ENCODE measurements at regions not wholly inside any gene's neighbourhood (a gene's known extent, or its start where the extent isn't known, plus 50 kb on each side); places are given as distances from the start of the nearest gene placed in this dataset.
"Not testable (repeated sequence)": the region's sequence is repeated elsewhere in the genome, so short reads cannot be mapped to it uniquely, and the experiment has no call there.

- FAIRE-seq: no peak
- no peak for DNase-seq (ENCODE audit: low spot score)
Observed at GRCh38 chr14:41087056-41087455, 519.6 kb upstream of the LRFN5 start.

DNA sequence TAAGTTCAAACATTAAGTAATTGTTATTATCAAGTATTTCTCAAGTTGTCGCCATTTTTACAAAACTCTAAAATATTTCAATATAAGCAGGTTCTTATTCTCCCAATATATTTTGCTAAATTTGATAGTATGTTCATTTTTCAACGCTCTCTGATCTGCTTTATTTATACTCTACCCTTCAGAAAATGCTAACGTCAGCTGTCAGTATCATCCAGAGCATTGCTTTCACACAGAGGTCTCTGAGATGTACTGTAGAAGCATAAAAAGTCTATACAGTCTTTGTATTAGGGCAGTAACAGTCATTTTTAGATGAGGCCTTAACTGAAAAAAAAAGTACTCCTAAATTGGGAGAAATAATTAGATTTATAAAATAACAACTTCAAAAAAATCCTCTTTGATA, 533.1 kb upstream of the LRFN5 start:
- no peak for FAIRE-seq
- DNase-seq (ENCODE audit: low spot score): no peak

DNA sequence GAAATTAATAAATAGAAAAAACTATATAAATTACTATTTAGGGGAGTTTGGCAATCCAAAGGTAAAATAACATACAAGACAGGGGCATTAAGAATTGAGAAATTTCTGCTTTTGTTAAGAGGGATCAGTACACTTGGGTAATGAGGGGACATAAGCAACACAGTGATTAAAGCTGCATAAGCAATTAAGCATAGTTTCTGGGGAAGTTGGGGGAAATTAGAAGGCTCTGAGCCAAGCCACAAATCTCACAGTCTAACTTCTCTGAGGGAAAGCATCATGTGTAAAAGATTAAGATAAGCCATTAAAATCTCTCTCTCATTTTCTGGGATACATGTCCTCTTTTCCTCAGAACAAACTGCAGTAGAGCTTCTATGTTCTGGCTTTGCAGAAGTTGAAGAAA, 533.9 kb upstream of the LRFN5 start:
- no peak for DNase-seq (ENCODE audit: low spot score)
- no peak for FAIRE-seq

DNA sequence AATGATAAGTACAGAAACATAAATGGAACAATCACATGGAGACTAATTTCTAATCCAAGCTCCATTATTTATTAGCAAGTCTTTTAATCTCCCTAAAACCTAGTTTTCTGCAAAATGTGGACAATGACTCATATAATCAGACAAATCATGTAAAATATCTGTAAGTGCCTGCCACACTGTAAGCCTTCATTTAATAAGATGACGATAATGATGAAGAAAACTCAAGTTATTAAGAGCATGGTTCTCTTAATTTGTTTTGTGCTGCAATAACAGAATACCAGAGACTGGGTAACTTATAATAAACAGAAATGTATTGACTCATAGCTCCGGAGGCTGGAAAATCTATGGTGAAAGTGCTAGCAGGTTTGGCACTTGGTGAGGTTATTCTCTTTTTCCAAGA, 535.3 kb upstream of the LRFN5 start:
- FAIRE-seq (no peak), DNase-seq (ENCODE audit: low spot score) (no peak)

- DNase-seq (ENCODE audit: low spot score) (peak; percentile 1), FAIRE-seq (no peak)
Observed at GRCh38 chr14:41062826-41063225, 543.9 kb upstream of the LRFN5 start.

DNA sequence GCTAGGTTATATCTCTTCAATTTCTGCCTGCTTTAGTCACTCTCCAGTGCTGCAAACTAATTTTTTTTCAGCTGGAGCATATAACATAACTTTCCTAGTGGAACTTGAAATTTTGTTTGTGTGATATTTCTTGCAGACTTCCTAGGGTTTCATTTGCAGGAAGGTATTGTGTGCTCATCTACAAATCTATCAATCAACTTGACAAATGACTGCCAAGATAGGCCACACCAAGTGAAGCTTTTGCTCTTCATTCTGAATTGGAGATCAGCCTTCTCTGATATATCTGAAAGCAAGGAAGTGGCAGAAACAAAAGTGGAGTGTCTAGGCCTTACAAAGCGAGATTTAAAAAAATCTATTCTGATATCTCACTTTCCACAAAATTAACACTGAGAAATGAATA, 551.1 kb upstream of the LRFN5 start:
- DNase-seq (ENCODE audit: low spot score) (no peak), FAIRE-seq (no peak)

GRCh38 chr14:41051801-41052200, 554.9 kb upstream of the LRFN5 start:
- DNase-seq (ENCODE audit: low spot score) (no peak), FAIRE-seq (no peak)

DNA sequence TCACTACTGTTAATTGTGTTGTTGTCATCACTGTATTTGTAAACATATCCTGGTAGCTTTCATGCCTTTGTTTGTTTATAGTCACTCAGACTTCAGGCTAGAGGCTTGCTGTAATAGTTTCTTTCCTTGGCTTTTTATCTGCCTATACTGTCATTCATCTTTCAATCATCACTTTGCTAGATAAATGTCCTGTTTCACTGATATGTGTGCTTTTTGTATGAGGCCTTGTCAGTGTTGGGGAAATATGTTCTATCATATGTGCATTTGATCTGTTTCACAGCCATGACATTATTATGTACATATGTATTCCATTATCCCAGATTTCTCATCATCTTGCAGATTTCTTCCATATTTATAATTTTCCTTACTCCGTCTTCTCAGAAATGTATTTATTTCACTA, 558.9 kb upstream of the LRFN5 start:
- DNase-seq (ENCODE audit: low spot score): no peak

GRCh38 chr14:41037388-41037787, 569.3 kb upstream of the LRFN5 start:
- FAIRE-seq: no peak
- DNase-seq (ENCODE audit: low spot score): no peak

More for the DNA sequence above, 558.9 kb upstream of the LRFN5 start:
- FAIRE-seq: no peak

- no peak for FAIRE-seq
- no peak for DNase-seq (ENCODE audit: low spot score)
Observed at GRCh38 chr14:41034969-41035368, 571.7 kb upstream of the LRFN5 start.

- FAIRE-seq: no peak
- DNase-seq (ENCODE audit: low spot score): no peak
Observed at GRCh38 chr14:41022932-41023331, 583.7 kb upstream of the LRFN5 start.

- no peak for FAIRE-seq
Observed at GRCh38 chr14:41016213-41016612, 590.5 kb upstream of the LRFN5 start.

GRCh38 chr14:41000350-41000749, 606.3 kb upstream of the LRFN5 start:
- FAIRE-seq: no peak

More at GRCh38 chr14:41016213-41016612, 590.5 kb upstream of the LRFN5 start:
- no peak for DNase-seq (ENCODE audit: low spot score)

GRCh38 chr14:40989260-40989659, 617.4 kb upstream of the LRFN5 start:
- no peak for DNase-seq (ENCODE audit: low spot score)
- no peak for FAIRE-seq

More at GRCh38 chr14:41000350-41000749, 606.3 kb upstream of the LRFN5 start:
- no peak for DNase-seq (ENCODE audit: low spot score)

- no peak for DNase-seq (ENCODE audit: low spot score)
- FAIRE-seq: no peak
Observed at GRCh38 chr14:40987481-40987880, 619.2 kb upstream of the LRFN5 start.

DNA sequence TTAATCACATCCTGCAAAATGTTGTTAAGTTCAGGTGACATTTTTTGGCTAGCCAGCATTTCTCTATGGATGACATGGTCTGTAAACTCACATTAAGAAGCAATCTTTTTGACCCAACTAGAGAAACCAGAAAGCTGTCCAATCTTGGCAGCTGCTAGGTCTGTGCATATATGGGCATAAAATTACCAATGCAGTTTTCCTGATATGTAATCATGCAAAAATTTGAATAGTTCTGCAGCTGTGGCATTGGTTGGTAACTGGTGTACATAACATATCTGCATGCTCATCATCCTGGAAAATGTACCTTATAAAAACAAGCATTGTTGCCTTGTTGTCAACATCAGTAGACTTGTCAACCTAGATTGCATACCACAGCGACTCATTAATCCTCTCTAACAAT, 620.0 kb upstream of the LRFN5 start:
- FAIRE-seq (no peak), DNase-seq (ENCODE audit: low spot score) (no peak)

DNA sequence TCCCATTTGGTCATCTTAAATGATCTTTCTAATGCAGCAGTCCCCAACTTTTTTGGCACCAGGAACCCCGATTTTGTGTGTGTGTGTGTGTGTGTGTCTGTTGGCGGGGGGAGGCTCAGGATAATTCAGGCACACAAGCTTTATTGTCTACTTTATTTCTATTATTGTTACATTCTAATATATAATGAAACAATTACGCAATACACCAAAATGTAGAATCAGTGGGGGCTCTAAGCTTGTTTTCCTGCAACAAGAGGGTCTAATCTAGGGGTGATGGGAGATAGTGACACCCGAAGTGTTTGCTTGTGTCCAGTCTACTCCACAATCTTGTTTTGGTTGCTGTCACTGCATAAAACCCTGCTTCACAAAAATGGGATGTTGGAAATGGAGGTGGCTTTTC, 621.1 kb upstream of the LRFN5 start:
- no peak for FAIRE-seq
- DNase-seq (ENCODE audit: low spot score): no peak

- FAIRE-seq: no peak
- DNase-seq (ENCODE audit: low spot score): no peak
Observed at GRCh38 chr14:40983604-40984003, 623.1 kb upstream of the LRFN5 start.

DNA sequence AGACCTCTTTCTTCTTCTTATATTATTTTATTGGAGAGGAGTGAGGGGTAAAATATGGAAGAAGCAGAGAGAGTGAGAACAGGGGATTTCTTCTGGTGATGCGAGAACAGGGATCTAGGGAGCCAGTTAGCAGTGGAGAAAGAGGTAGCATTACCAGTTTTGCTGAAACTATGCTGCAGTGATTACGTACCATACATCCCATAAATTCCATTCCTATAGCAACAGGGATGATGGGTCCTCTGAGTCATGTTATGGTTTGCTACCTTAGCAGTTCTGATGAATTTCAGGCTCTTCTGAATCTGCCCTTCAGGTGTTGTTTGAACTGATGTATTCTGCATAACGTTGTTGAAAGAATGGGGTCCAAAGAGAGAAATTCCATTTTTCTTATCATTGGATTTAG, 625.4 kb upstream of the LRFN5 start:
- DNase-seq (ENCODE audit: low spot score) (no peak), FAIRE-seq (no peak)

- not testable (repeated sequence) for FAIRE-seq; DNase-seq (ENCODE audit: low spot score)
Observed at GRCh38 chr14:40960257-40960656, 646.4 kb upstream of the LRFN5 start.

DNA sequence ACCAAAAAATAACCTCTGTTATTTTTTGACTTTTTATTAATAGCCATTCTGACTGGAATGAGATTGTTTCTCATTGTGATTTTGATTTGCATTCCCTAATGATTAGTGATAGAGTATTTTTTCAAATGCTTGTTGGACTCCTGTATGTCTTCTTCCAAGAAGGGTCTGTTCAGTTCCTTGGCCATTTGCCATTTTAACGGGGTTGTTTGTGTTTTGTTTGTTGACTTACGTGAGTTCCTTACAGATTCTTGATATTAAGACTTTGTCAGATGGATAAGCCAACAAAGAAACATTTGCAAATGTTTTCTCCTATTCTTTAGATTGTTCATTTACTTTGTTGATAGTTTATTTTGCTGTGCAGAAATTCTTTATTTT, 651.6 kb upstream of the LRFN5 start:
- peak; percentile 2 for DNase-seq (ENCODE audit: low spot score)

DNA sequence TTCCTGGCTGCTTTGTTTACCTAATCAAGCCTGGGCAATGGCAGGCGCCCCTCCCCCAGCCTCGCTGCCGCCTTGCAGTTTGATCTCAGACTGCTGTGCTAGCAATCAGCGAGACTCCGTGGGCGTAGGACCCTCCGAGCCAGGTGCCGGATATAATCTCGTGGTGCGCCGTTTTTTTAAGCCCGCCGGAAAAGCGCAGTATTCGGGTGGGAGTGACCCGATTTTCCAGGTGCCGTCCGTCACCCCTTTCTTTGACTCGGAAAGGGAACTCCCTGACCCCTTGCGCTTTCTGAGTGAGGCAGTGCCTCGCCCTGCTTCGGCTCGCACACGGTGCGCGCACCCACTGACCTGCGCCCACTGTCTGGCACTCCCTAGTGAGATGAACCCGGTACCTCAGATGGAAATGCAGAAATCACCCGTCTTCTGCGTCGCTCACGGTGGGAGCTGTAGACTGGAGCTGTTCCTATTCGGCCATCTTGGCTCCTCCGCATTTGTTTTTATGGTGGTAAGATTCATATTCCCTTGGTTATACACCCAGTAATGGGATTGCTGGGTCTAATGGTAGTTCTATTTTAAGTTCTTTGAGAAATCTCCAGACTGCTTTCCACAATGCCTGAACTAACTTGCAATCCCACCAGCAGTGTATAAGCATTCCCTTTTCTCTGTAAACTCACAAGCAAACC, 652.1 kb upstream of the LRFN5 start:
- not testable (repeated sequence) for DNase-seq (ENCODE audit: low spot score); FAIRE-seq

More for the DNA sequence above, 651.6 kb upstream of the LRFN5 start:
- no peak for FAIRE-seq

GRCh38 chr14:40944521-40944920, 662.2 kb upstream of the LRFN5 start:
- FAIRE-seq: no peak
- DNase-seq (ENCODE audit: low spot score): no peak

- FAIRE-seq: no peak
- DNase-seq (ENCODE audit: low spot score): no peak
Observed at GRCh38 chr14:40936861-40937260, 669.8 kb upstream of the LRFN5 start.
